ENCODE measurements at regions not wholly inside any gene's neighbourhood (a gene's known extent, or its start where the extent isn't known, plus 50 kb on each side); places are given as distances from the start of the nearest gene placed in this dataset.

DNA sequence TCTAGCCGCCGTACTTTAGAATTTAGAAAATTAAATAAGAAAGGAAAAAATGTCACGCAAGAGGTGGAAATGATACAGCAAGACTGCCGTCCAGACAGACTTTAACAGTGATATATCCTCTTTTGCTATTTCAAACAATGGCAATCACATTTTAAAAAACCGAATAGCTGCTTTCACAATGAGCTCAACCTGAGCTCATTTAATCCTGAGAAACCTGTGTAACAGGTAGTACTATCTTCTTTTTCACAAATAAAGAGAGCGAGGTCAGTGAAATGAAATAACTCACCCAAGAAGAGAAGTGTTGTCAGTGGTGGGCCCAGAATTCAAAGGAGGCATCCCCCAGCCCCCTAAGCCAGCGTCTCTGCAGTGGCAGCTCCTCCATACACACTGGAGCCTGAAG, 60.7 kb upstream of the DAPL1 start:
- no peak overlapping the region for H3K9ac ChIP-seq (ENCODE audit: low read depth in 1 of 2, low read length in 2 of 2)
- H3K36me3 ChIP-seq (ENCODE audit: control insufficient read depth in 4 of 4, insufficient read depth in 3 of 4, low read depth in 1 of 4, low read length in 3 of 4), result no peaks in the 10 kb centered on the region
- DNase-seq (ENCODE audit: low spot score), result no peak
- 87% methylated on average over 7 of the region's 7 CpGs for WGBS
- TF ChIP-seq CTCF (IDR thresholded peaks at IDR 0.05; ENCODE audit: low read depth, low read length, missing input control), result no peak
- TF ChIP-seq RXRA (IDR thresholded peaks at IDR 0.05), result no peak
- TF ChIP-seq MAX (IDR thresholded peaks at IDR 0.05), result no peak
- no peak for TF ChIP-seq SP1 (IDR thresholded peaks at IDR 0.05)
- no peak for TF ChIP-seq ZBTB33 (IDR thresholded peaks at IDR 0.05)
- TF ChIP-seq EGR1 (IDR thresholded peaks at IDR 0.05; ENCODE audit: low read depth in 2 of 2), result no peak
- no peak for TF ChIP-seq JUND (IDR thresholded peaks at IDR 0.05)
- TF ChIP-seq HNF4G (IDR thresholded peaks at IDR 0.05), result no peak
- no peak for TF ChIP-seq HNF4A (conservative IDR thresholded peaks at IDR 0.05)
- TF ChIP-seq FOXA1 (IDR thresholded peaks at IDR 0.05), result no peak
- TF ChIP-seq NR2F2 (IDR thresholded peaks at IDR 0.05), result no peak
- TF ChIP-seq TAF1 (conservative IDR thresholded peaks at IDR 0.05), result no peak
- no peak for TF ChIP-seq FOXA2 (IDR thresholded peaks at IDR 0.05)
- TF ChIP-seq, protein P1, sequence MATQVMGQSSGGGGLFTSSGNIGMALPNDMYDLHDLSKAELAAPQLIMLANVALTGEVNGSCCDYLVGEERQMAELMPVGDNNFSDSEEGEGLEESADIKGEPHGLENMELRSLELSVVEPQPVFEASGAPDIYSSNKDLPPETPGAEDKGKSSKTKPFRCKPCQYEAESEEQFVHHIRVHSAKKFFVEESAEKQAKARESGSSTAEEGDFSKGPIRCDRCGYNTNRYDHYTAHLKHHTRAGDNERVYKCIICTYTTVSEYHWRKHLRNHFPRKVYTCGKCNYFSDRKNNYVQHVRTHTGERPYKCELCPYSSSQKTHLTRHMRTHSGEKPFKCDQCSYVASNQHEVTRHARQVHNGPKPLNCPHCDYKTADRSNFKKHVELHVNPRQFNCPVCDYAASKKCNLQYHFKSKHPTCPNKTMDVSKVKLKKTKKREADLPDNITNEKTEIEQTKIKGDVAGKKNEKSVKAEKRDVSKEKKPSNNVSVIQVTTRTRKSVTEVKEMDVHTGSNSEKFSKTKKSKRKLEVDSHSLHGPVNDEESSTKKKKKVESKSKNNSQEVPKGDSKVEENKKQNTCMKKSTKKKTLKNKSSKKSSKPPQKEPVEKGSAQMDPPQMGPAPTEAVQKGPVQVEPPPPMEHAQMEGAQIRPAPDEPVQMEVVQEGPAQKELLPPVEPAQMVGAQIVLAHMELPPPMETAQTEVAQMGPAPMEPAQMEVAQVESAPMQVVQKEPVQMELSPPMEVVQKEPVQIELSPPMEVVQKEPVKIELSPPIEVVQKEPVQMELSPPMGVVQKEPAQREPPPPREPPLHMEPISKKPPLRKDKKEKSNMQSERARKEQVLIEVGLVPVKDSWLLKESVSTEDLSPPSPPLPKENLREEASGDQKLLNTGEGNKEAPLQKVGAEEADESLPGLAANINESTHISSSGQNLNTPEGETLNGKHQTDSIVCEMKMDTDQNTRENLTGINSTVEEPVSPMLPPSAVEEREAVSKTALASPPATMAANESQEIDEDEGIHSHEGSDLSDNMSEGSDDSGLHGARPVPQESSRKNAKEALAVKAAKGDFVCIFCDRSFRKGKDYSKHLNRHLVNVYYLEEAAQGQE (IDR thresholded peaks at IDR 0.05), result no peak
- no peak for TF ChIP-seq GABPA (IDR thresholded peaks at IDR 0.05 in 1 of 2, conservative IDR thresholded peaks at IDR 0.05 in 1 of 2)
- TF ChIP-seq, protein P2, sequence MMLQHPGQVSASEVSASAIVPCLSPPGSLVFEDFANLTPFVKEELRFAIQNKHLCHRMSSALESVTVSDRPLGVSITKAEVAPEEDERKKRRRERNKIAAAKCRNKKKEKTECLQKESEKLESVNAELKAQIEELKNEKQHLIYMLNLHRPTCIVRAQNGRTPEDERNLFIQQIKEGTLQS (IDR thresholded peaks at IDR 0.05), result no peak
- no peak for TF ChIP-seq YY1 (IDR thresholded peaks at IDR 0.05)
- H3K4me3 ChIP-seq (ENCODE audit: low read depth in 1 of 3, low read length in 3 of 3), result no peak overlapping the region
- H3K4me1 ChIP-seq (ENCODE audit: control insufficient read depth in 4 of 4, insufficient read depth in 4 of 4, low read length in 3 of 4), result peaks cover 0 to 5% (median 0%) of the 10 kb centered on the region in 4 donors
- no peaks in the 10 kb centered on the region for H3K9me3 ChIP-seq (ENCODE audit: control insufficient read depth in 4 of 4, low read length in 3 of 4)
- no peaks in the 10 kb centered on the region for H3K27me3 ChIP-seq (ENCODE audit: control insufficient read depth in 4 of 4, insufficient read depth in 4 of 4, low read length in 3 of 4)
- no peak overlapping the region for H3K27ac ChIP-seq (ENCODE audit: low read depth in 1 of 2, low read length in 2 of 2)
